Neural cell (in vitro differentiated cells): ENCODE measurements at regions not wholly inside any gene's neighbourhood (a gene's known extent, or its start where the extent isn't known, plus 50 kb on each side); places are given as distances from the start of the nearest gene placed in this dataset.

ENCODE experiments used
- H2AFZ ChIP-seq: fragments of 200-600, 300-800 bp; sonication (generic), shearing (Covaris generic); 2 replicates; pipeline ENCODE4 v1.6.0; 2014; ENCODE audit warnings: low read depth, mild to moderate bottlenecking, antibody characterized with exemption, low read length, moderate library complexity
- H3F3A ChIP-seq: fragments of 200-600 bp; shearing (Covaris generic); 2 replicates; pipeline ENCODE4 v1.6.1; 2016; ENCODE audit warnings: mild to moderate bottlenecking, moderate library complexity, mixed read lengths, antibody characterized with exemption, low read length; ENCODE audit not compliant: insufficient read depth, poor library complexity, severe bottlenecking
- H3K27ac ChIP-seq: fragments of 200-600, 300-800 bp; sonication (generic), shearing (Covaris generic); 2 replicates; pipeline ENCODE4 v1.5.1; 2014; ENCODE audit warnings: mild to moderate bottlenecking, low read length, moderate library complexity
- H3K27me3 ChIP-seq: fragments of 300-800, 200-600 bp; sonication (generic), shearing (Covaris generic); 2 replicates; pipeline ENCODE4 v1.6.0; 2014; ENCODE audit warnings: mild to moderate bottlenecking, low read depth, low read length, moderate library complexity; ENCODE audit not compliant: insufficient read depth
- H3K36me3 ChIP-seq: fragments of 300-800, 200-600 bp; sonication (generic), shearing (Covaris generic); 2 replicates; pipeline ENCODE4 v1.5.1; 2014; ENCODE audit warnings: mild to moderate bottlenecking, antibody characterized with exemption, low read length, moderate library complexity; ENCODE audit not compliant: insufficient read depth
- H3K4me2 ChIP-seq: fragments of 300-800, 200-600 bp; sonication (generic), shearing (Covaris generic); 2 replicates; pipeline ENCODE4 v1.6.0; 2014; ENCODE audit warnings: mild to moderate bottlenecking, low read length
- H3K4me3 ChIP-seq: fragments of 300-800, 200-600 bp; sonication (generic), shearing (Covaris generic); 2 replicates; pipeline ENCODE4 v1.5.1; 2014; ENCODE audit warnings: mild to moderate bottlenecking, low read length, moderate library complexity
- H3K79me2 ChIP-seq: fragments of 200-600 bp; shearing (Covaris generic); replicated peaks from 2 replicates; pipeline ENCODE4 v1.6.0; 2014; ENCODE audit warnings: mild to moderate bottlenecking, low read length, moderate library complexity; ENCODE audit not compliant: insufficient read depth
- H3K9ac ChIP-seq: fragments of 300-800, 200-600 bp; sonication (generic), shearing (Covaris generic); 2 replicates; pipeline ENCODE4 v1.6.1; 2016; ENCODE audit warnings: mild to moderate bottlenecking, low read length, mixed read lengths
- H3K9me2 ChIP-seq: fragments of 200-600 bp; shearing (Covaris generic); 2 replicates; pipeline ENCODE4 v1.6.1; 2016; ENCODE audit warnings: mild to moderate bottlenecking, low read length, mixed read lengths; ENCODE audit not compliant: insufficient read depth
- H3K9me3 ChIP-seq: fragments of 200-600, 300-800 bp; sonication (generic), shearing (Covaris generic); 2 replicates; pipeline ENCODE4 v1.6.1; 2016; ENCODE audit warnings: mild to moderate bottlenecking, mixed run types, low read length, moderate library complexity, mixed read lengths
- H4K20me1 ChIP-seq: fragments of 200-600 bp; shearing (Covaris generic); 2 replicates; pipeline ENCODE4 v1.6.1; 2016; ENCODE audit warnings: mild to moderate bottlenecking, mixed run types; ENCODE audit not compliant: insufficient read depth
- EP300 ChIP-seq: fragments of 450-650 bp; conservative IDR thresholded peaks from 2 replicates; pipeline ENCODE4 v1.6.1; 2014; ENCODE audit warnings: antibody characterized with exemption, mild to moderate bottlenecking, moderate library complexity; ENCODE audit not compliant: poor library complexity, severe bottlenecking
- EZH2 ChIP-seq: fragments of 200-600, 300-800 bp; shearing (Covaris generic), sonication (generic); IDR thresholded peaks from 2 replicates; pipeline ENCODE4 v1.6.1; 2014; ENCODE audit warnings: antibody characterized with exemption, low read length, borderline replicate concordance, mild to moderate bottlenecking; ENCODE audit not compliant: insufficient read depth, poor library complexity, severe bottlenecking
- MXI1 ChIP-seq: fragments of 450-650 bp; conservative IDR thresholded peaks from 2 replicates; pipeline ENCODE4 v1.6.1; 2014; ENCODE audit warnings: antibody characterized with exemption, mild to moderate bottlenecking; ENCODE audit not compliant: poor library complexity, severe bottlenecking
- POLR2AphosphoS5 ChIP-seq: IDR thresholded peaks from 2 replicates; pipeline ENCODE4 v1.6.1; 2012
- RAD21 ChIP-seq: fragments of 450-650 bp; conservative IDR thresholded peaks from 2 replicates; pipeline ENCODE4 v1.6.1; 2014; ENCODE audit warnings: antibody characterized with exemption, mild to moderate bottlenecking, moderate library complexity
- SMC3 ChIP-seq: fragments of 450-650 bp; conservative IDR thresholded peaks from 2 replicates; pipeline ENCODE4 v1.6.1; 2014; ENCODE audit warnings: antibody characterized with exemption, mild to moderate bottlenecking, moderate library complexity; ENCODE audit not compliant: poor library complexity
- TAF1 ChIP-seq: IDR thresholded peaks from 2 replicates; pipeline ENCODE4 v1.6.1; 2012; ENCODE audit warnings: low read depth
- TF ChIP-seq, protein P1 (sequence below): fragments of 450-650 bp; IDR thresholded peaks from 2 replicates; pipeline ENCODE4 v1.5.1; 2014; ENCODE audit warnings: antibody characterized with exemption, mild to moderate bottlenecking, moderate library complexity; ENCODE audit not compliant: poor library complexity, severe bottlenecking
- TF ChIP-seq, protein P2 (sequence below): IDR thresholded peaks from 2 replicates; pipeline ENCODE4 v1.6.1; 2012; ENCODE audit warnings: borderline replicate concordance

DNA sequence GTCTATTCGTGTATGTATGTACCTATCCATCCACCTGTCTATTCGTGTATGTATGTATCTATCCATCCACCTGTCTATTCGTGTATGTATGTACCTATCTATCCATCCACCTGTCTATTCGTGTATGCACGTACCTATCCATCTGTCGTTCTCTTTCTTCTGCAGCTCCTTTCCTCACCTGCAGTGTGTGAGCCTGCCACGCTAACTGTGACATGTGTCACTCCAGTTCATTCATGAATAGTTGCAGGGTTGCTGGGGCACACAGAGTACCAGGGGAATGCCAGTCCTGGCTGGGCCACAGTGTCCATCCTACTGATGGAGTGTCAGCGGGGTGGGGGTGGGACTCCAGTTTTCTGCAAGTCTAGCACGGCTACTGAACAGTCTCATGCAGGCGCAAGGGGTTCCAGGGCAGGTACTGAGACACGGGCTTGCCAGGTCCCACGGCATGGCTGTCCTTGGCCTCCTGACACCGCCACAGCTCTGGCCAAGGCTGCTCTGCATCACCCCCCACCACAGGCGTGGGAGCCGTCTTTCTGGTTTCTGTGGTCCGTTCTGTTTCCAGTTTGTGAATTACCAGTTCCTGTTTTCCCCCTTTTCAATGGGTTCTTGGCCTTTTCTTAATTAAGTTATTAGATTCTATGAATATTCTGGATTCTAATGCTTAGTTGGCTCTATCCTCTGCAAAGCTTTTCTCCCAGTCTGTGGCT, 88.8 kb upstream of the CLDN5 start:
- TF ChIP-seq POLR2AphosphoS5 (peak; percentile 31), SMC3 (no peak), MXI1 (no peak), EZH2 (no peak), RAD21 (no peak)
- TF ChIP-seq, protein P1, sequence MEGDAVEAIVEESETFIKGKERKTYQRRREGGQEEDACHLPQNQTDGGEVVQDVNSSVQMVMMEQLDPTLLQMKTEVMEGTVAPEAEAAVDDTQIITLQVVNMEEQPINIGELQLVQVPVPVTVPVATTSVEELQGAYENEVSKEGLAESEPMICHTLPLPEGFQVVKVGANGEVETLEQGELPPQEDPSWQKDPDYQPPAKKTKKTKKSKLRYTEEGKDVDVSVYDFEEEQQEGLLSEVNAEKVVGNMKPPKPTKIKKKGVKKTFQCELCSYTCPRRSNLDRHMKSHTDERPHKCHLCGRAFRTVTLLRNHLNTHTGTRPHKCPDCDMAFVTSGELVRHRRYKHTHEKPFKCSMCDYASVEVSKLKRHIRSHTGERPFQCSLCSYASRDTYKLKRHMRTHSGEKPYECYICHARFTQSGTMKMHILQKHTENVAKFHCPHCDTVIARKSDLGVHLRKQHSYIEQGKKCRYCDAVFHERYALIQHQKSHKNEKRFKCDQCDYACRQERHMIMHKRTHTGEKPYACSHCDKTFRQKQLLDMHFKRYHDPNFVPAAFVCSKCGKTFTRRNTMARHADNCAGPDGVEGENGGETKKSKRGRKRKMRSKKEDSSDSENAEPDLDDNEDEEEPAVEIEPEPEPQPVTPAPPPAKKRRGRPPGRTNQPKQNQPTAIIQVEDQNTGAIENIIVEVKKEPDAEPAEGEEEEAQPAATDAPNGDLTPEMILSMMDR: no peak
- Histone ChIP-seq H3K36me3 (no peaks in the 10 kb centered on the region), H4K20me1 (no peaks in the 10 kb centered on the region), H3K9ac (no peak overlapping the region), H3F3A (no peaks in the 10 kb centered on the region), H2AFZ (no peak overlapping the region), H3K27me3 (no peaks in the 10 kb centered on the region), H3K9me2 (no peaks in the 10 kb centered on the region), H3K4me3 (no peak overlapping the region), H3K27ac (no peak overlapping the region), H3K4me2 (no peak overlapping the region), H3K79me2 (no peaks in the 10 kb centered on the region), H3K9me3 (no peaks in the 10 kb centered on the region)

DNA sequence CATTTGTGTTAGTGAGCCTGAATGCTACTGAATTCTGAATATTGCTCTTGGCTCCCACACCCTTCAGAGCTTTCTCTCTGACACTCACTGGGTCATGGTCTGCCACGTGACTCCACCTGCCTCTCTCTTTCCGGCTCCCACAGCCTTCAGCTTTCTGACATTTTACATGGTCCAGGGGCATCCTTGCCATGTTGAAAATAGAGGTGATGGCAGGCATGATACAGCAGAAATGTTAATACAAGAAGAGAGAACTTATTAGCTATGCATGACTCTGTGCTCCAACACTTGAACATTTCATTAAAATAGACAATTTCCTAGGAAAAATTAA, 90.3 kb upstream of the CLDN5 start:
- Histone ChIP-seq H3K27ac (no peak overlapping the region), H3K9me3 (no peaks in the 10 kb centered on the region), H4K20me1 (no peaks in the 10 kb centered on the region), H3K9ac (no peak overlapping the region), H3K79me2 (no peaks in the 10 kb centered on the region), H3K36me3 (no peaks in the 10 kb centered on the region), H3K4me2 (no peak overlapping the region), H3K4me3 (no peak overlapping the region), H3K27me3 (no peaks in the 10 kb centered on the region), H3F3A (no peaks in the 10 kb centered on the region), H3K9me2 (no peaks in the 10 kb centered on the region), H2AFZ (no peak overlapping the region)
- TF ChIP-seq POLR2AphosphoS5: no peak
- no peak for TF ChIP-seq MXI1
- TF ChIP-seq TAF1: no peak
- no peak for TF ChIP-seq SMC3

DNA sequence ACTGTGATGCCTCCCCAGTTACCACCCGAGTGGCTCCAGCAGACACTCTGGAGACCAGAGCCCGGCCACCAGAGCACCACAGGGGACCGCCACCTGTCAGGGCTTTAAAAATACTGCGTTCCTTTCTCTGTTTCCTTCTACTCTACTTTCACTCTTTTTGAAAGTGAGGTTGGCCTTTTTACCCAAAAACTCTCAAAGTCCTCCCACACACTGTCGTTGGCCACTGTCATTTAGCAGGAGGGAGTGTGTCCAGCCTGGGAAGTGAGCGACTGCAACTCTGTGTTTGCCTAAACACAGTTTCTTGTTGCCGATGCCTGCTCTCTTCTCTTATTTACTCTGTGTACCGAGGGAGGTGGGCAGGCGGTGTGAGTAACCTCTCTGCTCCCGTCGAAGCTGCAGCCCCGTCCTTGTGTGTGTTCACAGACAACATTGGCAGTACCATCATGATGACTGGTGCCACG, 90.8 kb upstream of the CLDN5 start:
- Histone ChIP-seq H3K4me3 (no peak overlapping the region), H3K36me3 (no peaks in the 10 kb centered on the region), H3K4me2 (no peak overlapping the region), H3K9me3 (no peaks in the 10 kb centered on the region), H4K20me1 (no peaks in the 10 kb centered on the region), H3K9ac (no peak overlapping the region), H3K27ac (no peak overlapping the region), H3F3A (no peaks in the 10 kb centered on the region), H3K9me2 (no peaks in the 10 kb centered on the region), H2AFZ (no peak overlapping the region), H3K27me3 (no peaks in the 10 kb centered on the region), H3K79me2 (no peaks in the 10 kb centered on the region)
- TF ChIP-seq RAD21: no peak
- TF ChIP-seq EP300: no peak
- TF ChIP-seq, protein P1: no peak
- TF ChIP-seq, protein P2, sequence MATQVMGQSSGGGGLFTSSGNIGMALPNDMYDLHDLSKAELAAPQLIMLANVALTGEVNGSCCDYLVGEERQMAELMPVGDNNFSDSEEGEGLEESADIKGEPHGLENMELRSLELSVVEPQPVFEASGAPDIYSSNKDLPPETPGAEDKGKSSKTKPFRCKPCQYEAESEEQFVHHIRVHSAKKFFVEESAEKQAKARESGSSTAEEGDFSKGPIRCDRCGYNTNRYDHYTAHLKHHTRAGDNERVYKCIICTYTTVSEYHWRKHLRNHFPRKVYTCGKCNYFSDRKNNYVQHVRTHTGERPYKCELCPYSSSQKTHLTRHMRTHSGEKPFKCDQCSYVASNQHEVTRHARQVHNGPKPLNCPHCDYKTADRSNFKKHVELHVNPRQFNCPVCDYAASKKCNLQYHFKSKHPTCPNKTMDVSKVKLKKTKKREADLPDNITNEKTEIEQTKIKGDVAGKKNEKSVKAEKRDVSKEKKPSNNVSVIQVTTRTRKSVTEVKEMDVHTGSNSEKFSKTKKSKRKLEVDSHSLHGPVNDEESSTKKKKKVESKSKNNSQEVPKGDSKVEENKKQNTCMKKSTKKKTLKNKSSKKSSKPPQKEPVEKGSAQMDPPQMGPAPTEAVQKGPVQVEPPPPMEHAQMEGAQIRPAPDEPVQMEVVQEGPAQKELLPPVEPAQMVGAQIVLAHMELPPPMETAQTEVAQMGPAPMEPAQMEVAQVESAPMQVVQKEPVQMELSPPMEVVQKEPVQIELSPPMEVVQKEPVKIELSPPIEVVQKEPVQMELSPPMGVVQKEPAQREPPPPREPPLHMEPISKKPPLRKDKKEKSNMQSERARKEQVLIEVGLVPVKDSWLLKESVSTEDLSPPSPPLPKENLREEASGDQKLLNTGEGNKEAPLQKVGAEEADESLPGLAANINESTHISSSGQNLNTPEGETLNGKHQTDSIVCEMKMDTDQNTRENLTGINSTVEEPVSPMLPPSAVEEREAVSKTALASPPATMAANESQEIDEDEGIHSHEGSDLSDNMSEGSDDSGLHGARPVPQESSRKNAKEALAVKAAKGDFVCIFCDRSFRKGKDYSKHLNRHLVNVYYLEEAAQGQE: no peak
